GM12878 (cell line): ENCODE measurements at regions not wholly inside any gene's neighbourhood (a gene's known extent, or its start where the extent isn't known, plus 50 kb on each side); places are given as distances from the start of the nearest gene placed in this dataset.

Experiments used
- ATAC-seq: fragments of 200-7000 bp; cut with Tn5 transposase; 3 replicates; pipeline ENCODE4 v1.9.1; 2020; ENCODE audit warnings: mild to moderate bottlenecking, moderate library complexity
- BruUV-seq: library from RNA; stranded (reverse); fragments of 400-500 nt; replicated peaks from 2 replicates; lab custom pipeline; 2021; lab: Mats Ljungman, UMichigan
- CTCF ChIA-PET: fragments of 300-600 bp; sonication (Branson Sonifier 250); formaldehyde crosslinking; extraction: SDS; loops from one replicate; lab custom pipeline; 2021; ENCODE audit warnings: inconsistent platforms; lab: Yijun Ruan, JAX
- POLR2A ChIA-PET: fragments of 350-600 bp; formaldehyde crosslinking; extraction: SDS; loops from one replicate; lab custom pipeline; 2021; ENCODE audit warnings: inconsistent platforms; lab: Charles Lee
- RAD21 ChIA-PET: fragments of 300-600 bp; sonication (Branson Sonifier 250); formaldehyde crosslinking; loops from one replicate; lab custom pipeline; 2023; ENCODE audit warnings: antibody characterized with exemption; ENCODE audit not compliant: unreplicated experiment; lab: Charles Lee
- SMC1A ChIA-PET: fragments of 300-600 bp; sonication (Branson Sonifier 250); formaldehyde crosslinking; loops from one replicate; lab custom pipeline; 2023; ENCODE audit not compliant: unreplicated experiment, uncharacterized antibody; lab: Charles Lee
- DNase-seq: peaks from one replicate; pipeline ENCODE4 v3.0.0-alpha.2; 2011; ENCODE audit warnings: low read depth, low spot score
- FAIRE-seq: peaks from 3 replicates; lab custom pipeline; 2011; peaks lifted over from hg19 to GRCh38; lab: Jason Lieb, UNC
- H2AFZ ChIP-seq: 2 replicates; pipeline ENCODE4 v1.6.0; 2011; ENCODE audit warnings: low read depth, low read length, control low read depth; ENCODE audit not compliant: control insufficient read depth
- H3K27ac ChIP-seq: 2 replicates; pipeline ENCODE4 v1.5.1; 2011; ENCODE audit warnings: control low read depth; ENCODE audit not compliant: control insufficient read depth, insufficient read depth
- H3K27me3 ChIP-seq, 2 experiments: replicated peaks in 1 of 2; 2 replicates each; pipeline versions ENCODE4 v1.6.0 to v1.6.1; 2011; ENCODE audit warnings: low read length in 1 of 2; ENCODE audit not compliant: control insufficient read depth in 2 of 2, insufficient read depth in 2 of 2
- H3K36me3 ChIP-seq, 2 experiments: 2 replicates each; pipeline ENCODE4 v1.5.1; 2011; ENCODE audit warnings: low read length in 1 of 2; ENCODE audit not compliant: control insufficient read depth in 2 of 2, insufficient read depth in 2 of 2
- H3K4me1 ChIP-seq: 2 replicates; pipeline ENCODE4 v1.6.1; 2011; ENCODE audit warnings: mild to moderate bottlenecking, low read length, moderate library complexity, mixed read lengths; ENCODE audit not compliant: control insufficient read depth, insufficient read depth
- H3K4me2 ChIP-seq: 2 replicates; pipeline ENCODE4 v1.6.0; 2011; ENCODE audit warnings: control low read depth; ENCODE audit not compliant: control insufficient read depth, insufficient read depth
- H3K4me3 ChIP-seq: fragments of 200-600 bp; sonication (generic); 2 replicates; pipeline ENCODE4 v1.5.1; 2016
- H3K79me2 ChIP-seq: 2 replicates; pipeline ENCODE4 v1.6.0; 2011; ENCODE audit warnings: low read length; ENCODE audit not compliant: control insufficient read depth, insufficient read depth
- H3K9ac ChIP-seq: 2 replicates; pipeline ENCODE4 v1.8.0; 2011; ENCODE audit warnings: low read length, control low read depth, mixed read lengths; ENCODE audit not compliant: control insufficient read depth, insufficient read depth
- H3K9me3 ChIP-seq: replicated peaks from 3 replicates; pipeline ENCODE4 v1.5.1; 2011; ENCODE audit warnings: mild to moderate bottlenecking, low read length; ENCODE audit not compliant: control insufficient read depth, insufficient read depth
- H4K20me1 ChIP-seq: 2 replicates; pipeline ENCODE4 v1.6.0; 2011; ENCODE audit not compliant: control insufficient read depth, insufficient read depth
- CEBPB ChIP-seq, 2 experiments: fragments of 150-350 bp in 1 of 2; IDR thresholded peaks; 2 replicates each; pipeline ENCODE4 v1.6.1; 2012 to 2014; ENCODE audit warnings: low read depth in 2 of 2, low read length in 2 of 2, borderline replicate concordance in 1 of 2, inconsistent platforms in 1 of 2
- E4F1 ChIP-seq: fragments of 450-650 bp; IDR thresholded peaks from 2 replicates; pipeline ENCODE4 v1.6.1; 2018; ENCODE audit warnings: borderline replicate concordance, mild to moderate bottlenecking; ENCODE audit not compliant: partially characterized antibody
- EZH2 ChIP-seq: IDR thresholded peaks from 2 replicates; pipeline ENCODE4 v1.6.1; 2012; ENCODE audit warnings: low read depth, mild to moderate bottlenecking, control low read depth, inconsistent platforms, low read length, borderline replicate concordance; ENCODE audit not compliant: control insufficient read depth
- GATAD2B ChIP-seq: fragments of 450-650 bp; conservative IDR thresholded peaks from 2 replicates; pipeline ENCODE4 v1.6.1; 2017; ENCODE audit warnings: low read depth, mild to moderate bottlenecking, moderate library complexity
- IKZF2 ChIP-seq, 2 experiments: fragments of 450-650 bp; IDR thresholded peaks; 2 replicates each; pipeline ENCODE4 v1.6.1; 2017; ENCODE audit warnings: mild to moderate bottlenecking in 2 of 2, moderate library complexity in 2 of 2
- JUNB ChIP-seq: IDR thresholded peaks from 2 replicates; pipeline ENCODE4 v1.6.1; 2016; ENCODE audit warnings: antibody characterized with exemption, mild to moderate bottlenecking
- MXI1 ChIP-seq: fragments of 150-350 bp; IDR thresholded peaks from 2 replicates; pipeline ENCODE4 v1.6.1; 2011; ENCODE audit warnings: low read depth, mild to moderate bottlenecking, inconsistent platforms, low read length, improper control_type of control experiment
- NBN ChIP-seq: fragments of 450-650 bp; IDR thresholded peaks from 2 replicates; pipeline ENCODE4 v1.6.1; 2016
- POLR2AphosphoS5 ChIP-seq: IDR thresholded peaks from 2 replicates; pipeline ENCODE4 v1.6.1; 2011; ENCODE audit warnings: mild to moderate bottlenecking, low read length, inconsistent platforms
- RAD21 ChIP-seq: IDR thresholded peaks from 2 replicates; pipeline ENCODE4 v1.6.1; 2011; ENCODE audit warnings: mild to moderate bottlenecking, low read depth, low read length, moderate library complexity; ENCODE audit not compliant: insufficient read depth
- SKIL ChIP-seq: fragments of 450-650 bp; IDR thresholded peaks from 2 replicates; pipeline ENCODE4 v1.6.1; 2017; ENCODE audit warnings: mild to moderate bottlenecking, low read depth, inconsistent platforms; ENCODE audit not compliant: poor library complexity, severe bottlenecking
- TAF1 ChIP-seq: IDR thresholded peaks from 2 replicates; pipeline ENCODE4 v1.6.1; 2011; ENCODE audit warnings: mild to moderate bottlenecking, low read depth, low read length, borderline replicate concordance
- USF1 ChIP-seq: IDR thresholded peaks from 2 replicates; pipeline ENCODE4 v1.6.1; 2011; ENCODE audit warnings: borderline replicate concordance, low read depth, mild to moderate bottlenecking, moderate library complexity, mixed read lengths, low read length; ENCODE audit not compliant: insufficient read depth; ENCODE audit errors: extremely low read length
- ZNF207 ChIP-seq: fragments of 450-650 bp; IDR thresholded peaks from 2 replicates; pipeline ENCODE4 v1.6.1; 2014; ENCODE audit warnings: antibody characterized with exemption, mild to moderate bottlenecking, borderline replicate concordance
- ZNF384 ChIP-seq: IDR thresholded peaks from 2 replicates; pipeline ENCODE4 v1.6.1; 2012; ENCODE audit warnings: low read depth, mild to moderate bottlenecking, low read length, improper control_type of control experiment, borderline replicate concordance
- WGBS: methylation state at CpG from one replicate; pipeline ENCODE4 v1.1.6; 2016; ENCODE audit warnings: low lambda C conversion rate; ENCODE audit not compliant: insufficient replicate concordance, insufficient coverage; ENCODE audit errors: missing lambda C conversion rate; 5-methylcytosine and 5-hydroxymethylcytosine counted together
- in situ Hi-C: fragments of 300-500 bp; cut with MboI; formaldehyde crosslinking; loops from 9 replicates; pipeline ENCODE4 v1.14.3; 2018; ENCODE audit warnings: mixed read lengths
- intact Hi-C: fragments of 100-400 bp; cut with micrococcal nuclease; formaldehyde crosslinking; loops from one replicate; pipeline ENCODE4 v1.14.2; 2022; ENCODE audit not compliant: unreplicated experiment

GRCh38 chr1:213330281-213330680, 279.2 kb downstream of the RPS6KC1 start:
- Histone ChIP-seq H3K9me3 (no peaks in the 10 kb centered on the region), H3K27ac (no peak overlapping the region), H3K27me3 (no peaks in the 10 kb centered on the region), H3K4me3 (no peak overlapping the region), H3K79me2 (no peaks in the 10 kb centered on the region), H3K36me3 (no peaks in the 10 kb centered on the region), H2AFZ (no peak overlapping the region), H3K9ac (no peak overlapping the region), H4K20me1 (no peaks in the 10 kb centered on the region)
- SMC1A ChIA-PET: no interaction called here
- no TSS peak for BruUV-seq
- FAIRE-seq (no peak), ATAC-seq (no peak), DNase-seq (no peak)
- RAD21 ChIA-PET: interaction anchor here (0.6 kb wide), 1 partner anchor 44 kb away, joined by 3 read pairs; no protein-coding TSS in a partner anchor
- intact Hi-C loops: no loop called here
- POLR2A ChIA-PET: interaction anchor here (0.5 kb wide), 1 partner anchor 1580 kb away, joined by 3 read pairs; no protein-coding TSS in a partner anchor
- TF ChIP-seq CEBPB (IDR thresholded peaks at IDR 0.05; ENCODE audit: borderline replicate concordance in 1 of 2, low read depth in 2 of 2, low read length in 2 of 2): no peak
- TF ChIP-seq SKIL: no peak
- TF ChIP-seq IKZF2 (IDR thresholded peaks at IDR 0.05): no peak
- no peak for TF ChIP-seq MXI1
- TF ChIP-seq RAD21: no peak
- no peak for TF ChIP-seq ZNF384
- TF ChIP-seq E4F1: no peak
- no peak for TF ChIP-seq JUNB
- TF ChIP-seq EZH2: no peak
- no peak for TF ChIP-seq USF1
- no peak for TF ChIP-seq ZNF207
- TF ChIP-seq TAF1: no peak
- no peak for TF ChIP-seq POLR2AphosphoS5
- no peak for TF ChIP-seq NBN
- no peak for TF ChIP-seq GATAD2B
- TF ChIP-seq, all 136 proteins: peak for 0
- Histone ChIP-seq H3K4me2 (no peak overlapping the region), H3K4me1 (no peaks in the 10 kb centered on the region)
- 71% methylated on average over 3 of the region's 3 CpGs for WGBS
- CTCF ChIA-PET: no interaction called here
- in situ Hi-C loops: no loop called here
